ENCODE measurements at regions not wholly inside any gene's neighbourhood (a gene's known extent, or its start where the extent isn't known, plus 50 kb on each side); places are given as distances from the start of the nearest gene placed in this dataset.

DNA sequence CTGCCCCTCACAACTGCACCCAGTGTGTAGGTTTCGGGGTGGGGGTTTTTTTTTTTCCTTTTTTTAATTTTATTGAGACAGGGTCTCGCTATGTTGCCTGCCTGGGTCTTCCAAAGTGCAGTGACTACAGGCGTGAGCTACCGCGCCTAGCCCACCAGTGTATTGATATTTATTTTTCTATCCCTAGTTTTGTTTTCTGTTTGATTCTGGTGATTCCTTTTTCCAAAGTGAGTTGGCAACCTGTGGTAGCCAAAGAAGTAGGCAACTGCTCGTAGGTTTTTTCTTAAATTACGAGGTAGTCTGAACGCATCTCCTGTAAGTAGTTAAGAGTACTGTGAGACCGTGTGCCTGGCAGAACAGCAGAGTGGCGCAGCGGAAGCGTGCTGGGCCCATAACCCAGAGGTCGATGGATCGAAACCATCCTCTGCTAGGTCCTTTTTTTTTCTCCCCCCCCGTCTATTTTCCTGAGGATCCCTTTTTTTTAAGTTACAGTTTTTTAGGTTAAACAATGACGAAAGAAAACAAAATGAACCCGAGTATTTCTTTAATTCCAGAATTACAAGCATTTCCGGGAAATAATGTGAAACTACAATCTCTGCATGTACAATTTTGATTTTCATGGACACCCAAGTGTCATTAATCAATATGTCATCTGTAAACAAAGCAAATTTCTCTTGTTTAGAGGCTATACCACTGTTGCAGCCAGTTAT is 78.7 kb upstream of the BTN3A2 start:
- TF ChIP-seq, protein P1, sequence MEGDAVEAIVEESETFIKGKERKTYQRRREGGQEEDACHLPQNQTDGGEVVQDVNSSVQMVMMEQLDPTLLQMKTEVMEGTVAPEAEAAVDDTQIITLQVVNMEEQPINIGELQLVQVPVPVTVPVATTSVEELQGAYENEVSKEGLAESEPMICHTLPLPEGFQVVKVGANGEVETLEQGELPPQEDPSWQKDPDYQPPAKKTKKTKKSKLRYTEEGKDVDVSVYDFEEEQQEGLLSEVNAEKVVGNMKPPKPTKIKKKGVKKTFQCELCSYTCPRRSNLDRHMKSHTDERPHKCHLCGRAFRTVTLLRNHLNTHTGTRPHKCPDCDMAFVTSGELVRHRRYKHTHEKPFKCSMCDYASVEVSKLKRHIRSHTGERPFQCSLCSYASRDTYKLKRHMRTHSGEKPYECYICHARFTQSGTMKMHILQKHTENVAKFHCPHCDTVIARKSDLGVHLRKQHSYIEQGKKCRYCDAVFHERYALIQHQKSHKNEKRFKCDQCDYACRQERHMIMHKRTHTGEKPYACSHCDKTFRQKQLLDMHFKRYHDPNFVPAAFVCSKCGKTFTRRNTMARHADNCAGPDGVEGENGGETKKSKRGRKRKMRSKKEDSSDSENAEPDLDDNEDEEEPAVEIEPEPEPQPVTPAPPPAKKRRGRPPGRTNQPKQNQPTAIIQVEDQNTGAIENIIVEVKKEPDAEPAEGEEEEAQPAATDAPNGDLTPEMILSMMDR (IDR thresholded peaks at IDR 0.05), result no peak
- no peak for TF ChIP-seq ZFX (IDR thresholded peaks at IDR 0.05; ENCODE audit: borderline replicate concordance)
- peak overlapping the region; percentile 98 for H3K27ac ChIP-seq

DNA sequence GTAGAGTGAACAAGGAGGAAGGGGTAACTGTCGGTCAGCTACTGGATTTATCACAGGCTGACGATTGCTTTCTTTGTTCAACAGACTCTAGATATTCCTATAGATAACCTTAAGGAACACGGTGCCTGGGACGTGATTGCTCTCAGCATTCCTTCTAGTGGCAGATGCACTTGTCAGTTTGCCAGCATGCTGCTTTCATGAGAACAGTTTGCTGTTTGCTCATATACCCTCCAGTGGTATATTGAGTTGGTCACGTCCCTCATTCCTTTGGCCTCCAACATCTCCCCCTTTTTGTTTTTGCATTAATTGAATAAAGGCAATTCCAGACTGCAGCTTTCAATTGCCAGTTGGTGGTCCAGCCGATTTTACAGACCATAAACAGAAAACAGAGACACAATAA is 76.8 kb upstream of the BTN3A2 start:
- TF ChIP-seq, protein P1 (IDR thresholded peaks at IDR 0.05), result no peak
- TF ChIP-seq ZFX (IDR thresholded peaks at IDR 0.05; ENCODE audit: borderline replicate concordance), result no peak
- no peak overlapping the region for H3K27ac ChIP-seq

DNA sequence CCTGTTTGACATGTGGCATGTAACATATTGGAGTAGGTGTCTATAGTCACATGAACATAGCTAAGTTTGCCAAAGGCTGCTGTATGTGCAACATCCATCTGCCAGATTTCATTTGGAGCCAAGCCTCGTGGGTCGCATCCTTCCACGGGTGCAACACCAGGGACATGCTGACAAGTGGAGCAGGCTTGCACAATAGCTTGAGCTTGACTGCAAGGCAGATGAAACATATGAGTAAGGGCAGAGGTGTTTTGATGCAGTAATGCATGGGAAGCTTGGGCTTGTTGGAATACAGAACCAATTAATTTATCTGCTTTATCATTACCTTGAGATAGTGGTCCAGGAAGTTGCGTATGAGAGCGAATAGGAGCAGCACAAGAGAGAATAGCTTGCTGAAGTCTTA is 74.1 kb upstream of the BTN3A2 start:
- TF ChIP-seq, protein P1 (IDR thresholded peaks at IDR 0.05), result no peak
- TF ChIP-seq ZFX (IDR thresholded peaks at IDR 0.05; ENCODE audit: borderline replicate concordance), result no peak
- no peak overlapping the region for H3K27ac ChIP-seq

DNA sequence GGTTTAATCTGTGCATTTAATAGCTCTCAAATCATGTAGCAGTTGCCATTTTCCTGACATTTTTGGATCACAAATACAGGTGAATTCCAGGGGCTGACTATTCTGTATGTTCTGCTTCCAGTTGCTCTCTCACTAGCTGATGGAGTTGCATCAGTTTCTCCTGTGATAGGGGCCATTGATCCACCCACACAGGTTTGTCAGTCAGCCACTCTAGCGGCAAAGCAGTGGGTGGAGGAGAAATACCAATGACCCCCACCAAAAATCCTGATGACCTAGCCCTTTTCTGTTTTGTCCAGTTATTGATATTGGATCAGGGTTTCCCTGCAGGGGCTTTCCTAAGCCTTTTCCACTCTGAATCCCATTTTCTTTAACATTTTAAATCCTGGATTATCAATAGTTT is 72.3 kb upstream of the BTN3A2 start:
- no peak overlapping the region for H3K27ac ChIP-seq
- TF ChIP-seq, protein P1 (IDR thresholded peaks at IDR 0.05), result no peak
- no peak for TF ChIP-seq ZFX (IDR thresholded peaks at IDR 0.05; ENCODE audit: borderline replicate concordance)

DNA sequence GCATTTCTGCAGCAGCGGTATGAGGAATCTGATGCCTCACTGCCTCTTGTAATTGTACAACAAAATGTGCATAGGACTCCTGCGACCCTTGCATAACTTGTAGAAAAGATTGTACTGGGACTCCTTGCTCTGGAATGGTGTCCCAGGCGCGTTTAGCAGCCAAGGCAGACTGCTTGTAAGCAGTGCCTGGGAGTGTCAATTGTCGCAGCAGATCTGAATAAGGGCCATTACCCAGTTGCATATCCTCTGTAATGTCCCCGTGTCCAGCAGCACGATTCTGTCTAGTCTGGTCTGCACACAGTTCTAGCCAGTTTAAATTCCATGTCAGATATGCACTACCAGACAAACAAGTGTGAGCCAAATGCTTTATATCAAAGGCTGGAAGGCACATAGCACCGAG is 70.7 kb upstream of the BTN3A2 start:
- TF ChIP-seq ZFX (IDR thresholded peaks at IDR 0.05; ENCODE audit: borderline replicate concordance), result no peak
- TF ChIP-seq, protein P1 (IDR thresholded peaks at IDR 0.05), result no peak
- no peak overlapping the region for H3K27ac ChIP-seq

DNA sequence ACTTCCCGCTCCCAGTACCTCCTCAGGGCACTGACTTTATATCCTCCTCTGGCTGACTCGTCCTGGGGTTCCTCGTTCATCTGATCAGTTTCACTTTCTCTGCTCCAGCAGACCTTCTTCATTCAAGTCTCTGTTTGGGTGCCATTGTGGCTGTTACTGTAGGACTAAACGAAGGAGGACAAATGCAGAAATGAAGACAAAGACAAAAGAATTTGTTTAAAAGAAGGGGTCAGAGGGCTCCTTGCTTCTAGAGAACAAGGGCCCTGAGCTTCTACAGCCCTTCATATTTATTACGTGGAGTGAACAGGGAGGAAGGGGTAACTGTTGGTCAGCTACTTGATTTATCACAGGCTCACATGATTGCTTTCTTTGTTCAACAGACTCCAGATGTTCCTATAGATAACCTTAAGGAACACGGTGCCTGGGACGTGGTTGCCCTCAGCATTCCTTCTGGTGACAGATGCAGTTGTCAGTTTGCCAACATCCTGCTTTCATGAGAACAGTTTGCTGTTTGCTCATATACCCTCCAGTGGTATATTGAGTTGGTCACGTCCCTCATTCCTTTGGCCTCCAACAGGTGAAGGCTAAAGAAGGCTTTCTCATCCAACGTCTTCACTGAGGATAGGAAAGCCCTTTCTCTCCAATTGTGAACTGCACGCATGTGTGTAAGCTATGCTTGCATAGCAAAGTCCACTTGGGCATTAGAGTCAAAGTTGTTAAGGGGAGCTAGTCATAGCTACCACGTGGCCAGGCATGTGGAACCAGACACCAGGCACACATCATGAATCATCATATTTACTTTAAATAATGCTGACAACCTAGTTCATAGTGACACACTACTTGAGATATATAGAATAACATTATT is 69.1 kb upstream of the BTN3A2 start:
- H3K27ac ChIP-seq, result peak overlapping the region; percentile 57
- TF ChIP-seq, protein P1 (IDR thresholded peaks at IDR 0.05), result no peak
- TF ChIP-seq ZFX (IDR thresholded peaks at IDR 0.05; ENCODE audit: borderline replicate concordance), result no peak

DNA sequence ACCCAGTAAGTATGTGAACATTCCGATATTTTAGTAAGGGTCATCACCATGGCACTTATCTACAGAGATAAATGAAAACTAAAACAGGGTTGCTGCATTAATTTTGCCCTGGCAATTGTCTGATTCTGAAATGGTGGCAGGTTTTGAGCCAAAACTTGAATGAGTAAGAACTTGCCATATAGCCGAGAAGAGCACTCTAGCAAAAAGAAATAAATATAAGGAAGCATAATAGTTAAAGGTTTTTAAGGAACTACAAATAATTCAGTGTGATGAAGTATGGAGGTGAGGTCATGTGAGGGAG is 68.5 kb upstream of the BTN3A2 start:
- no peak for TF ChIP-seq ZFX (IDR thresholded peaks at IDR 0.05; ENCODE audit: borderline replicate concordance)
- TF ChIP-seq, protein P1 (IDR thresholded peaks at IDR 0.05), result no peak
- peak overlapping the region; percentile 57 for H3K27ac ChIP-seq

Measured in 22Rv1 (cell line).